SH-SY5Y (cell line): ENCODE measurements at regions not wholly inside any gene's neighbourhood (a gene's known extent, or its start where the extent isn't known, plus 50 kb on each side); places are given as distances from the start of the nearest gene placed in this dataset.

Source experiments
- GATA2 ChIP-seq: IDR thresholded peaks from 2 replicates; pipeline ENCODE4 v1.6.1; 2011; ENCODE audit warnings: mild to moderate bottlenecking, low read depth, low read length
- GATA3 ChIP-seq: IDR thresholded peaks from 2 replicates; pipeline ENCODE4 v1.6.1; 2011; ENCODE audit warnings: low read depth, mild to moderate bottlenecking, low read length, moderate library complexity

DNA sequence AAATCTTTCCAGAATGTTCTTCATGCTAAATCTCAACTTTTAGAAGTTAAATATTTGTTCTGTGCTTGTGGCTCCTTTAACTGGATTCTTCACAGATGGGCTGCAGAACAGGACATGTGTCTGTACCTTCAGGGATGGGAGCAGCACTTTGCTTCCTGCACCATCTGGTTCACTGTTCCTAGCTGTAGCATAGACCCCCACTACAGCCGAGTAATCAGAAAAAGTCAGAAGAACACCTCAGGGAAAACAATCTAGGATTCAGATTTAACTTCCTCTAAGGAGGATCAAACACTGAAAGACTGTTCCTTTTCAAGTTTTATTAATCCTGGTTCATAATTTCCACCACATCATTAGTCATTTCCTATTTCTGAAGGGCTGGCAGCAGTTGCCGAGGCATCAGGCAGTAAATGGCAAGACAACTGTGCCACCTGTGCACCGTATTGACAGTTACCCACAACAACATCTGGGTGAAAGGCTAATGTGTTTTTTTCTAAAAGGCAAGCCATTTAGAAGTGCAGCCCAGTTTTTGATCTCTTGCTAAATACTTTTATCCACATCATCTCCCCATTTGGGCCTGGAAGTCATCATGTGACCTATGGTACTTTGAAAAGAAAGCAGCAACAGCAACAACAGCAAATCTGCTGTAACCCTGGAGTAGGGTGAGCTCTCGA is 212.8 kb upstream of the BMP4 start:
- TF ChIP-seq GATA2 = no peak
- TF ChIP-seq GATA3 = no peak

DNA sequence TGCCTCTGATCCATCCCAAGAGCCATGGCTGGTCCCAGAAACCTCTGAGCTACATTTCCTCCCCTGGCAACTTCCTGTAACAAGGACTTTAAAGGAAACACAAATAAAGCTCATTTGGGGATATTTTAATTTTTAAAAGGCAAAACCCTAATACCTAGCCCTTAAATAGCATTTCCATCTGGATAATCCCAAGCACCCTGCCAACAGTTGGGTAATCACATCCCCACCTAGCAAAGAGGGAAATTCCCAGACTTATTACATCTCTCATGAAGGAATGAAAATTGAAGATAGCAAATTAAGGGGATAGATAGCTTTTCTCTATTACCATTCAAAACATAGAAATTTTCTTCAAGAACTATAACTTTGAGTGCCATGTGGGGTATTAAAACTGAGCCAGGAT is 213.7 kb upstream of the BMP4 start:
- TF ChIP-seq GATA3 (no peak), GATA2 (no peak)

DNA sequence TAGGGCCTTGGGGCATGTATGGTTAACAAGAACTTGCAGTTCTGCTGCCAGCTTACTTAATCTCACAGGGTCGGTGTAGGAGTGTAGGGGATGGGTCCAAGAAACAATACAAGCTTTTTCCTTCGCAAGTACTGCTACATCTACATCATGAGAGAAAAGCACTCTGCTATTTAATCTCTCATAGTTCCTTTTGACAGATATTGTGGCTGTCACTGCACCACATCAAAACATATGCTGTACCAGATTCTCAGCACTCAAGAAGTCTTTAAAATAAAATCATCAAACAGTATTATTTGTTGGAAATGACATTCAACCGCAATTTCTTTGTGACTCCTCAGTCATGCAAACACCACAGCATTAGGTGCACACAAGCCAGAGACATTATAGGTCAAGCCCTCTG is 215.5 kb upstream of the BMP4 start:
- no peak for TF ChIP-seq GATA3
- TF ChIP-seq GATA2 = no peak

DNA sequence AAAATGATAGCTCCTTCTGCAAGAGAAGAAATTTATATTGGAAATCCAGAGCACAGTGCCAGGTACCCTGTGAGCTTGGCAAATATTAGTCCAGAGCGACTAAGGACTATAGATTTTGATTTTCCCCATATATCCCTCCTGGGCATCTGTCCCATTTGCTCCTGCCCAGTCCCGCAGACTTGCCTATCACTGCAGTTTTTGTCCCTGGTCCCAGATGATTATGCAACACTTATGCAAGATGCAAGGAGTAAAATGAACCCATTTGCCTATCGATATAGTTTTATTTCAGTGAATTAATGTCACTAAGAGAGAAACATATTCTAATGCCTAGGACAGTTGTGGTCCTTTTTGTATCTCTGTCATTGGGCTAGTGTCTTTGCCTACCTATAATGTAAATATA is 215.9 kb upstream of the BMP4 start:
- TF ChIP-seq GATA3 (no peak), GATA2 (no peak)

DNA sequence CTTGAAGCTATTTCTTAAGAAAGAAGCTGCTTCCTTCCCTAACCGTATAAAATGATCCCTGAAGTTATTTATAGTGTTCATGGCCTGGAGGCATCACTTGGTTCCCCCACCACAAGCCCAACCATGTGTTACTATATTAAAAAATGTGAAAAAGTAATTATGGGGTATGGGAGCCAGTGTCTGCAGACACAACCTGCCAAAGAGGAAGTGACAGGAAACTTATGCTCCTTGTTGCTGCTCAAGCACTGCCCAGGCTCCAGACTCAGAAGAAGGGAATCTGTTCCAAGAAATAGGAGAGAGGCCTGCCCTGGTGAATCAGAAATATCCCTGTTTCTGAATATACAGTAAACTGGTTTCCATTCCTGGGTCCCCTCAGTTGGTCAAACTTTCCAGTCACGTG is 217.2 kb upstream of the BMP4 start:
- no peak for TF ChIP-seq GATA3
- no peak for TF ChIP-seq GATA2

DNA sequence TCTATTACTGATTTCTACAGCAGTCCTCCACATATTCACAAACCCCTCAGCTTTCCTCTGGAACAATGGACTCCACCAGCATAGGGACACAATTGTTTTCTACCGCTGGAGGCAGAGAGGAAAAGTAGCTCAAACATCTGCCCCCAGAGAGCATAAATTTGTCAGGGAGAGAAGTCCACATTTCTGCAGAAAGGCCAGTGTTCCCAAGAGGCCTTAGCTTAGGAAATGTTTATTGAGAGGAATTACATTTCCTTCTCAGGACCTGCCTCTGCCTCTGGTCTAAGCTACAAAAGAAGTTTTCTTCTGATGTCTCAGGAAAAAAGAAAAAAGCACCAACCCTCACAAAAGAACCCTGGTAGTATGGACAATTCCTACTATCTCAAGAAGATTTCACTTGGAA is 217.8 kb upstream of the BMP4 start:
- TF ChIP-seq GATA3 = no peak
- no peak for TF ChIP-seq GATA2

DNA sequence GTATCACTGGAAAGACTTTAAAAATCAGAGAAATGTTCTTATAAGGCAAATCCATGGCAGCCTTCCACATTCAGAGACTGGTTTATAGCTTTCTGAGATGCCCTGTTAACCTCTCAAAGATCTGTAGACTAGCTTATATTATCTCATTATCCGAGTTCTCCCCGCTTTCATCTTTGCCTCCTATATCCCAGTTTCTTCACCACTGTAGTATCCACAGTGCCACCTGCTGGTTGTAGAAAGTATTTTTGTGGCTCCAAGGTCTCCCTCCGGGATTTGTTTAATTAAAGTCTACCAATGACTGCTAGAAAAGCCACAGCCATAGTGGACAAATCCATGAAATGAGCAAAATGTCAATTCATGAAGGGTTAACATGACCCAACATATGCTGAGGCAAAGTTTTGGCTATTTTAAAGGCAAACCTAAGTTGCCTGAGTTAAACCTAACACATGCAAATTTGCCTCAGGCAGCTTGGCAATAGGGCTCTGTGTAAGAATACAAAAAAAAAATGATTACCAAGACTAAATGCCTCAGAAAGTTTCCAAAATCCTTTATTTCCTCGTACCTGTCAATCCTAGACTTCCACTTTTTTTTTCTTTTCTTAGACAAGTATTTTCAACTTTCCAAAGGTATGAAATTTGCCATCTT is 218.8 kb upstream of the BMP4 start:
- TF ChIP-seq GATA2 = no peak

DNA sequence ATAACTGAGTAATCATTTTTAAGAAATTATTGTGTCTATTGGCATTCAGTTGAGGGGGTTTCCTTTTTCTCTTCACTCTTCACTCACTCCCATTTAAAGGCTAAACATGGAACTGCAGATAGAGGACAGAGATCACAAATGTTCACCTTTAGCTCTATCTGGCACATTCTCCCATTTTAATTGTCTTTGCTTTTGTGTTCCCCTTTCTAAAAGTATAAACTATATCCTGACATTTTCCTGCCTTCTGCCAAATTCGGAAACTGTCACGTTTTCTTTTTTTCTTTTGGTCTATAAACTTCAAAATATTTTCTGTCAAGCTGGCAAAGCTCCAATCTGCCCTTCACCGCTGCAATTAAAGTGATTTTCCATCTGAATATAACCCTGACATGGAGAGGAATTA is 219.8 kb upstream of the CDKN3 start:
- TF ChIP-seq GATA2 = no peak
- no peak for TF ChIP-seq GATA3

DNA sequence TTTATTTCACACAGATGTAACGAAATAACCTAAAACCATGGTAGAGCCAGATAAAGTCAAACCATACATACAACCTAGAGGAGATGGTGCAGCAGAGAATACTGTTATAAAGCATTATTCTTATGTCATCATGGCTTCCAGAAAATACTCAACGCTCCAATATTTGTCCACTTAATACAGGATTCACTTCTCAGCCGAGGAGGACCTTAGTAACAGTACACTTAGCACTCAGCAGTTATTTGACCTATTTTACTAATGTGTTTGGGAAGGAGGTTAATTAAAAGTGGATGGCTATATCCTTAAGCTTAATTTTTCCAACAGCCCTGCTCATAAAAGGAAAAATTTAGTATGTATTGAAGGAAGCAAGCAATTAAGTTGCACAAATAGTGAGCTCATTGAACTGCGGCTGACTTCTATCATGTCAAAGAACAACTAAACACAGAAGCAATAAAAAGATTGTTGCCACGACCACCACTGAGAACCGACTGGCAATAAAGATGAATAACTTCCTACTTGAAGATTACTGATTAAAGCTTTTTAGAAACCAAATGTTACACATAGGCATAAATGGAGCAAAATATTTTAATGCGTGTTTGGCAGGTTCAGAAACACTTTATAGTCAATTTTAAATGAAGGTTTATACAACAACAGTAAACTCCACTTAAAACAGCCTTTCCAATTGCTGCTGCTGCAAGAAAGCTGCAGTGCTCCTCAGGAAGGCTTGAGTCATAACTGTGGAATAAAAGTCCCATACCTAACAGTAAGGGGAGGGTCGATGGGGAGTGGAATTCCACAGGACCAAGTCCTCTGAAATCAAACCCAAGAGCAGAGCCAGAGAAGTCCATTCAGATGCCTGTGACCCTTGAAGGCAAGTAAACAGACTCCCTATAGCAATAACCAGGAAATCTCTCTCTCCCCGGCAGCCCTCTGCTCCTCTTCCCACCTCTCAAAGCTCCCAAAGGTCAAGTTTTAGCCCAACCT is 218.9 kb upstream of the CDKN3 start:
- TF ChIP-seq GATA2 (no peak), GATA3 (no peak)

DNA sequence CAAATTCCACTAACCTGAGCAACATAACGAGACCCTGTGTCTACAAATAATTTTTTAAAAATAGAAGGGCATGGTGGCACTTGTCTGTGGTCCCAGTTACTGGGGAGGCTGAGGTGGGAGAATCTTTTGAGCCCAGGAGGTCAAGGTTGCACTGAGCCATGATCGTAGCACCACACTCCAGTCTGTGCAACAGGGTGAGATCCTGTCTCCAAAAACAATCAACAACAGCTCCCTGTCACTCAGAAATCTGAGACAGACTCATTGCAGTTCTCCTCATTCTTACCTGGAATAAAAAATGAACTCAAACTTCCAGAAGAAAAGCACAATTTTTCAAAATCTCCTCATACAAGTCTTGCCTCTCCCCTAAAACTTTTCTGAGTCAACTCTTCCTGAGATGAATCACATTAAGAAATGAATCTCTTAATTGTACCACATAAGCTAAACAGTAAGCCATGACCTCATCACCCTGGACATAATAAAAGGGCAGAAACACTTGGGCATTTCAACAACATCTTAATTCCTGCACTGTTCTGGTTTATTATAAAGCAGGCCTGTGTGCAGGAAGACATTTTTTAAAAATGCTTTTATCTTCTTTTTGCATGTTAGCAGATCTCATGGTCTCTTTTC is 214.3 kb upstream of the CDKN3 start:
- TF ChIP-seq GATA2 (no peak), GATA3 (no peak)

DNA sequence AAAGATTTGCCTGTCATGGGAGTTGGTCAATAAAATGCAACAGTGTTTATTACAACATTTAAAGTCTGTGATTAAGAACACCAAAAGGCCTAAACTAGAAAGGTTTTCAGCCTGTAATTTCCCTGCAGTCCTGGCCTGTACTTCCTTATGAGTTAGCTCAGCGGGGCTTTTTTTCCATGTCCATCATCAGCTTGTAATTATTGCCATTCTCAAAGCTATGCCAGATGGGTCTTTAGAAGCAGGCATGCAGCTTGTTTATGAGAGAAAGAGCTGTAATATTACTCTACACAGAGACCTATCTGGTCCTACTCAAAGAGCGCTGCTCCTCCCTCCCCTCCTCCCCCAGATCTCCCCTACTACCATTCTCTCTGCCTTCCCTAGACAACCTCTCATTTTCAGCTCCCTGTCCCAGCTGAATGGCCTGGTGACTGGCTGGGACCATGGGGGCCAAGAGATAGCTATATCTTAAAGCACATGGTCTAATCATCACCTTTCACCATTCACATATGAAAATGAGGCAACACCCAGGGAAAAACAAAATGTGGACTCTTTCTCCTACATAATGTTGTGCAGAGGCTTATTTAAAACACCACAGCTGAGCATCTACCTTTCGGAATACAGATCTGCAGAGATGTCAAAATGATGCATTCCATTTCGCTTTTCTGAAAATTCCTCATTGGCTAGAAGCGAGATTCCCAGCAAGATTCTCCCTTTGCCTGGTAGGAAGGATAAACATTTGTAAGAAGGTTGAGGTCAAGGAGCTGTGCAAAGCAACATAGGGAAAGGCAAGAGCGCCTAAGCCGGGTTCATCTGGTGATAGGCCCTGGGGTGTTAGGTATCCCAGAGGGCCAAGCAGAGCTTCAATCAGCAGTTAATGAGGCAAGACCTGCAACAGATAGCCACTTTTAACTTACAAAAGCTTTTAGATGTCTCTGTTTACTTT is 209.7 kb upstream of the CDKN3 start:
- TF ChIP-seq GATA3 = no peak
- no peak for TF ChIP-seq GATA2

DNA sequence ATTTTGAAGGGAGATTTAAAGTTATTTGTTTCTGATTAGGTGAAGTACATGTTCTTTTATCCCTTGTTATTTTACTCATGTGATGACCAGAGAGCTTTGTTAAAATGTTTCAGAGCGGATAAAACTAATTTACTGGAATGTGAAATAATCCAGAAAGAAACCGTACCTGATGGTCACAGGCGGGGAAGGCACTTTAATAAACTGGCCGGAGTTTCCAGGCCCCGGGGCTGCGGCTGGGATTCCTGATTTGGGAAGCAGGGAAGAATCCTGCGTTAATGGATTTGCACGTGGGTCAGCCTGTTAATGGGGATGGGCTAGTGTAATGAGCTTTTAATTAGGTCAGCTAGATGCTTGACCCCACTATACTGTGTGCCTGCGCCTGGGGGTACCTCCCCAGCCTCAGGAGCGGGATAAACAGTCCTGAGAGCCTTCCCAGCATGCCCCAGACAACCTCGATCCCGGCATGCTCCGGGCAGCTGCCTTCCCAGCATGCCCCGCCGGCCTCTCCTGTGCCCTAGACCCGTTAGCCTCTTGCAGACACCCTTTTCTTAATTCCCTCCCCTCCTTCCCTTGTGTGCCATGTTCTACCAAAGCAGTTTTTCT is 208.6 kb upstream of the CDKN3 start:
- TF ChIP-seq GATA2 (no peak), GATA3 (no peak)

DNA sequence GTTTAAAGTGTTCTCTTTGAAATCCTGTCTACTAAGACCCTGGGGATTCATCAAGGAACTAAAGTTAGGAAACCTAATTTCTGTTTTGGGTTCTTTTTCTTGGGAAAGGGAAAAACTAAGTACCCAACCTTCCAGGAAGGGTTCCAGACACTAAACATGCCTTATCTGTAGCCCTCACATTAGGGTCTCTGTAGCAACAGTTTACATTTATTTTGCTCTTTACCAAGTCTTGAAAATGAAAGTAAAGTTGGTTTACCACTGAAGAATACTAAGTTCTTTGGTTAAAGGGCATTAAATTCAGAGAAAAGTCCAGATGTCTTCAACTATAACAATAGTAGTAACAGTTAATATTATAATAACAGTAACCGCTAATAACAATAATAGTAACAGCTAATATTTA is 207.5 kb upstream of the CDKN3 start:
- TF ChIP-seq GATA3 (no peak), GATA2 (no peak)
